GM12878 (cell line): ENCODE measurements at regions not wholly inside any gene's neighbourhood (a gene's known extent, or its start where the extent isn't known, plus 50 kb on each side); places are given as distances from the start of the nearest gene placed in this dataset.

Source experiments
- ATF7 ChIP-seq: fragments of 450-650 bp; IDR thresholded peaks from 2 replicates; pipeline ENCODE4 v1.6.1; 2016; ENCODE audit warnings: low read depth, mild to moderate bottlenecking
- FOXK2 ChIP-seq: fragments of 450-650 bp; IDR thresholded peaks from 2 replicates; pipeline ENCODE4 v1.6.1; 2017; ENCODE audit warnings: mild to moderate bottlenecking, moderate library complexity
- IRF4 ChIP-seq: IDR thresholded peaks from 2 replicates; pipeline ENCODE4 v1.6.1; 2011; ENCODE audit warnings: low read depth, low read length
- NFIC ChIP-seq: IDR thresholded peaks from 2 replicates; pipeline ENCODE4 v1.6.1; 2012; ENCODE audit warnings: low read depth, mild to moderate bottlenecking, inconsistent platforms, low read length, moderate library complexity
- NR2C1 ChIP-seq: fragments of 450-650 bp; IDR thresholded peaks from 2 replicates; pipeline ENCODE4 v1.6.1; 2017; ENCODE audit warnings: antibody characterized with exemption, mild to moderate bottlenecking, moderate library complexity
- POLR2AphosphoS2 ChIP-seq: IDR thresholded peaks from 2 replicates; pipeline ENCODE4 v1.6.1; 2011; ENCODE audit warnings: low read depth, mild to moderate bottlenecking, low read length, improper control_type of control experiment, moderate library complexity
- RUNX3 ChIP-seq: IDR thresholded peaks from 2 replicates; pipeline ENCODE4 v1.6.1; 2012; ENCODE audit warnings: low read length, inconsistent platforms
- SP1 ChIP-seq: IDR thresholded peaks from one replicate; pipeline ENCODE4 v1.6.1; 2011; ENCODE audit warnings: low read depth, low read length
- SUZ12 ChIP-seq: fragments of 200-600 bp; sonication (generic); IDR thresholded peaks from one replicate; pipeline ENCODE4 v1.6.1; 2018; ENCODE audit warnings: antibody characterized with exemption, mild to moderate bottlenecking; ENCODE audit not compliant: unreplicated experiment
- TCF7 ChIP-seq: IDR thresholded peaks from 2 replicates; pipeline ENCODE4 v1.6.1; 2014; ENCODE audit warnings: antibody characterized with exemption, borderline replicate concordance
- TF ChIP-seq, protein P1 (sequence below): fragments of 150-350 bp; IDR thresholded peaks from 2 replicates; pipeline ENCODE4 v1.6.1; 2016; ENCODE audit warnings: low read depth, low read length
- TF ChIP-seq, protein P2 (sequence below): IDR thresholded peaks from 2 replicates; pipeline ENCODE4 v1.6.1; 2011; ENCODE audit warnings: low read depth, low read length, improper control_type of control experiment, borderline replicate concordance

DNA sequence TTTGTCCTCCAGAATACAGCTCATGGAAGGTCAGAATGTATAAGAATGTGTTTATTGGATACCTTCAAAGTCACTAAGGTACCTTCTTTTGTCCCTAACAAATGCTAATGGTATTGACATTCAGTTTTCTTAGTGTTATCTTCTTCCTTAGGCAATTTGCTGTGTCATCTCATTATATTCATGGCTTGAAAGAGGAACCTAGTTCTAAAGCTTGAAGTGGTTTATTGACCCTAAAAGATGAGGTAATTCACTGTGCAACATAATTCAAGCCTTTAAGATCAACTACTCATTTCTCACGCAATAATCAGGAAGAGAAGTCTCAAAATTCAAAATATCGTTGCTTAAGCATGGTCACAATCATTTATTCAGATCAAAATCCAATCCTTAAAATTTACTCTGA is 342.7 kb upstream of the RIOK2 start (continued):
- TF ChIP-seq, protein P1, sequence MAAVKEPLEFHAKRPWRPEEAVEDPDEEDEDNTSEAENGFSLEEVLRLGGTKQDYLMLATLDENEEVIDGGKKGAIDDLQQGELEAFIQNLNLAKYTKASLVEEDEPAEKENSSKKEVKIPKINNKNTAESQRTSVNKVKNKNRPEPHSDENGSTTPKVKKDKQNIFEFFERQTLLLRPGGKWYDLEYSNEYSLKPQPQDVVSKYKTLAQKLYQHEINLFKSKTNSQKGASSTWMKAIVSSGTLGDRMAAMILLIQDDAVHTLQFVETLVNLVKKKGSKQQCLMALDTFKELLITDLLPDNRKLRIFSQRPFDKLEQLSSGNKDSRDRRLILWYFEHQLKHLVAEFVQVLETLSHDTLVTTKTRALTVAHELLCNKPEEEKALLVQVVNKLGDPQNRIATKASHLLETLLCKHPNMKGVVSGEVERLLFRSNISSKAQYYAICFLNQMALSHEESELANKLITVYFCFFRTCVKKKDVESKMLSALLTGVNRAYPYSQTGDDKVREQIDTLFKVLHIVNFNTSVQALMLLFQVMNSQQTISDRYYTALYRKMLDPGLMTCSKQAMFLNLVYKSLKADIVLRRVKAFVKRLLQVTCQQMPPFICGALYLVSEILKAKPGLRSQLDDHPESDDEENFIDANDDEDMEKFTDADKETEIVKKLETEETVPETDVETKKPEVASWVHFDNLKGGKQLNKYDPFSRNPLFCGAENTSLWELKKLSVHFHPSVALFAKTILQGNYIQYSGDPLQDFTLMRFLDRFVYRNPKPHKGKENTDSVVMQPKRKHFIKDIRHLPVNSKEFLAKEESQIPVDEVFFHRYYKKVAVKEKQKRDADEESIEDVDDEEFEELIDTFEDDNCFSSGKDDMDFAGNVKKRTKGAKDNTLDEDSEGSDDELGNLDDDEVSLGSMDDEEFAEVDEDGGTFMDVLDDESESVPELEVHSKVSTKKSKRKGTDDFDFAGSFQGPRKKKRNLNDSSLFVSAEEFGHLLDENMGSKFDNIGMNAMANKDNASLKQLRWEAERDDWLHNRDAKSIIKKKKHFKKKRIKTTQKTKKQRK: no peak
- TF ChIP-seq POLR2AphosphoS2 (no peak), NFIC (peak; percentile 42; the same call in 1 of the 2 replicates), IRF4 (no peak), SP1 (no peak), TCF7 (no peak), NR2C1 (no peak), SUZ12 (no peak), RUNX3 (peak; percentile 19; the same call in 1 of the 2 replicates), FOXK2 (no peak), ATF7 (peak; percentile 22; the same call in 1 of the 2 replicates)
- TF ChIP-seq, protein P2, sequence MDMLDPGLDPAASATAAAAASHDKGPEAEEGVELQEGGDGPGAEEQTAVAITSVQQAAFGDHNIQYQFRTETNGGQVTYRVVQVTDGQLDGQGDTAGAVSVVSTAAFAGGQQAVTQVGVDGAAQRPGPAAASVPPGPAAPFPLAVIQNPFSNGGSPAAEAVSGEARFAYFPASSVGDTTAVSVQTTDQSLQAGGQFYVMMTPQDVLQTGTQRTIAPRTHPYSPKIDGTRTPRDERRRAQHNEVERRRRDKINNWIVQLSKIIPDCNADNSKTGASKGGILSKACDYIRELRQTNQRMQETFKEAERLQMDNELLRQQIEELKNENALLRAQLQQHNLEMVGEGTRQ: no peak
